GM23338 (cell line): ENCODE measurements at regions not wholly inside any gene's neighbourhood (a gene's known extent, or its start where the extent isn't known, plus 50 kb on each side); places are given as distances from the start of the nearest gene placed in this dataset.

ENCODE experiments used
- ATAC-seq: fragments of 200-7000 bp; cut with Tn5 transposase; 3 replicates; pipeline ENCODE4 v1.9.1; 2020
- DNase-seq: peaks from one replicate; pipeline ENCODE4 v3.0.0-alpha.2; 2015; ENCODE audit warnings: low spot score
- H2AFZ ChIP-seq: fragments of 200-600 bp; sonication (generic); 2 replicates; pipeline ENCODE4 v1.8.0; 2016; ENCODE audit warnings: antibody characterized with exemption, mild to moderate bottlenecking, moderate library complexity
- H3F3A ChIP-seq: fragments of 200-600 bp; sonication (generic); replicated peaks from 2 replicates; pipeline ENCODE4 v1.8.0; 2017; ENCODE audit warnings: antibody characterized with exemption, mixed run types, low read depth
- H3K27ac ChIP-seq: fragments of 200-600 bp; sonication (generic); 2 replicates; pipeline ENCODE4 v1.6.1; 2016; ENCODE audit warnings: low read depth
- H3K27me3 ChIP-seq: fragments of 200-600 bp; sonication (generic); 2 replicates; pipeline ENCODE4 v1.8.0; 2016; ENCODE audit warnings: mild to moderate bottlenecking, mixed run types, moderate library complexity; ENCODE audit not compliant: insufficient read depth
- H3K36me3 ChIP-seq: fragments of 200-600 bp; sonication (generic); 2 replicates; pipeline ENCODE4 v1.8.0; 2016; ENCODE audit warnings: mild to moderate bottlenecking; ENCODE audit not compliant: insufficient read depth
- H3K4me1 ChIP-seq: fragments of 200-600 bp; sonication (generic); 2 replicates; pipeline ENCODE4 v1.8.0; 2016; ENCODE audit warnings: mild to moderate bottlenecking, moderate library complexity; ENCODE audit not compliant: insufficient read depth
- H3K4me2 ChIP-seq: fragments of 200-600 bp; sonication (generic); 2 replicates; pipeline ENCODE4 v1.7.1; 2017; ENCODE audit warnings: mixed run types
- H3K4me3 ChIP-seq: fragments of 200-600 bp; sonication (generic); 2 replicates; pipeline ENCODE4 v1.6.1; 2016; ENCODE audit warnings: mixed run types
- H3K79me2 ChIP-seq: fragments of 200-600 bp; sonication (generic); replicated peaks from 2 replicates; pipeline ENCODE4 v1.8.0; 2017; ENCODE audit warnings: mild to moderate bottlenecking; ENCODE audit not compliant: insufficient read depth
- H3K9me2 ChIP-seq: fragments of 200-600 bp; sonication (generic); 2 replicates; pipeline ENCODE4 v1.8.0; 2017; ENCODE audit not compliant: insufficient read depth
- H4K20me1 ChIP-seq: fragments of 200-600 bp; sonication (generic); replicated peaks from 2 replicates; pipeline ENCODE4 v1.8.0; 2017; ENCODE audit warnings: mild to moderate bottlenecking; ENCODE audit not compliant: insufficient read depth
- H3K27ac Mint-ChIP-seq: 2 replicates; pipeline ENCODE4 v1.8.0; 2020; ENCODE audit warnings: inconsistent platforms, mild to moderate bottlenecking, moderate library complexity, mixed read lengths
- H3K27me3 Mint-ChIP-seq: 3 replicates; pipeline ENCODE4 v1.8.0; 2022; ENCODE audit warnings: low read depth, mild to moderate bottlenecking, moderate library complexity, mixed read lengths, inconsistent platforms; ENCODE audit not compliant: insufficient read depth, poor library complexity
- H3K36me3 Mint-ChIP-seq: 3 replicates; pipeline ENCODE4 v1.8.0; 2021; ENCODE audit warnings: low read depth, mild to moderate bottlenecking, inconsistent platforms, moderate library complexity, mixed read lengths
- H3K4me1 Mint-ChIP-seq: 3 replicates; pipeline ENCODE4 v1.8.0; 2020; ENCODE audit warnings: mild to moderate bottlenecking, inconsistent platforms, mixed read lengths
- H3K4me3 Mint-ChIP-seq: 3 replicates; pipeline ENCODE4 v1.8.0; 2021; ENCODE audit warnings: moderate library complexity, mild to moderate bottlenecking, inconsistent platforms, mixed read lengths
- H3K9me3 Mint-ChIP-seq: 3 replicates; pipeline ENCODE4 v1.8.0; 2020; ENCODE audit warnings: moderate library complexity, mild to moderate bottlenecking, inconsistent platforms, mixed read lengths
- CREB1 ChIP-seq: fragments of 250-450 bp; sonication (Bioruptor Pico); IDR thresholded peaks from 2 replicates; pipeline ENCODE4 v1.5.0; 2020; ENCODE audit warnings: low read depth, mild to moderate bottlenecking, moderate library complexity
- CTCF ChIP-seq, 2 experiments: fragments of 200-600 bp in 1 of 2; sonication (generic) in 1 of 2; conservative IDR thresholded peaks; 2 replicates each; pipeline versions ENCODE4 v1.5.1 to v1.6.1; 2016 to 2017; ENCODE audit warnings: antibody characterized with exemption in 2 of 2, low read depth in 2 of 2, mild to moderate bottlenecking in 2 of 2, moderate library complexity in 1 of 2
- ETS1 ChIP-seq: IDR thresholded peaks from 2 replicates; pipeline ENCODE4 v1.6.1; 2016; ENCODE audit warnings: antibody characterized with exemption
- EZH2 ChIP-seq: fragments of 200-600 bp; sonication (generic); IDR thresholded peaks from one replicate; pipeline ENCODE4 v1.8.0; 2017; ENCODE audit warnings: antibody characterized with exemption, mild to moderate bottlenecking, low read depth; ENCODE audit not compliant: unreplicated experiment
- EZH2phosphoT487 ChIP-seq: fragments of 200-600 bp; sonication (generic); IDR thresholded peaks from one replicate; pipeline ENCODE4 v1.8.1; 2018; ENCODE audit warnings: antibody characterized with exemption; ENCODE audit not compliant: unreplicated experiment
- JUNB ChIP-seq: IDR thresholded peaks from one replicate; pipeline ENCODE4 v1.6.1; 2016; ENCODE audit warnings: antibody characterized with exemption; ENCODE audit not compliant: unreplicated experiment
- NANOG ChIP-seq: IDR thresholded peaks from 2 replicates; pipeline ENCODE4 v1.6.1; 2016; ENCODE audit warnings: antibody characterized with exemption, borderline replicate concordance
- POLR2AphosphoS5 ChIP-seq: IDR thresholded peaks from 2 replicates; pipeline ENCODE4 v1.6.1; 2016; ENCODE audit warnings: antibody characterized with exemption, low read depth
- REST ChIP-seq: IDR thresholded peaks from one replicate; pipeline ENCODE4 v1.6.1; 2018; ENCODE audit warnings: antibody characterized with exemption; ENCODE audit not compliant: unreplicated experiment
- ZNF114 ChIP-seq: fragments of 250-450 bp; sonication (Bioruptor Pico); IDR thresholded peaks from 2 replicates; pipeline ENCODE4 v1.5.0; 2020; ENCODE audit warnings: mild to moderate bottlenecking, moderate library complexity

GRCh38 chr4:89368861-89369260, 61.3 kb upstream of the GPRIN3 start:
- no peaks in the 10 kb centered on the region for H3F3A ChIP-seq

GRCh38 chr4:89365776-89366175, 58.2 kb upstream of the GPRIN3 start:
- no peak for ATAC-seq
- Histone ChIP-seq H3F3A (no peaks in the 10 kb centered on the region), H3K79me2 (no peaks in the 10 kb centered on the region), H2AFZ (no peak overlapping the region), H4K20me1 (no peaks in the 10 kb centered on the region), H3K4me2 (no peak overlapping the region), H3K27ac (no peak overlapping the region), H3K27me3 (no peaks in the 10 kb centered on the region), H3K9me2 (0 out of 2 replicates have a peak, but pooled peaks cover 13% of the 10 kb centered on the region), H3K36me3 (no peaks in the 10 kb centered on the region), H3K4me3 (no peak overlapping the region), H3K4me1 (no peaks in the 10 kb centered on the region)
- Mint-ChIP-seq H3K27ac (no peak overlapping the region), H3K36me3 (no peaks in the 10 kb centered on the region), H3K4me3 (no peak overlapping the region), H3K4me1 (no peaks in the 10 kb centered on the region; the same call in 2 of the 3 replicates), H3K27me3 (no peaks in the 10 kb centered on the region), H3K9me3 (no peaks in the 10 kb centered on the region)
- DNase-seq, result no peak
- no peak for TF ChIP-seq CREB1

More at GRCh38 chr4:89368861-89369260, 61.3 kb upstream of the GPRIN3 start:
- Histone ChIP-seq H3K36me3 (no peaks in the 10 kb centered on the region), H3K4me2 (no peak overlapping the region), H3K27me3 (no peaks in the 10 kb centered on the region), H3K4me1 (0 out of 2 replicates have a peak, but pooled peaks cover 4% of the 10 kb centered on the region), H3K27ac (no peak overlapping the region), H4K20me1 (no peaks in the 10 kb centered on the region), H2AFZ (peak overlapping the region; percentile 63; the same call in 1 of the 2 replicates), H3K79me2 (no peaks in the 10 kb centered on the region), H3K9me2 (0 out of 2 replicates have a peak, but pooled peaks cover 13% of the 10 kb centered on the region), H3K4me3 (no peak overlapping the region)
- Mint-ChIP-seq H3K36me3 (no peaks in the 10 kb centered on the region), H3K27ac (no peak overlapping the region), H3K4me1 (no peaks in the 10 kb centered on the region; the same call in 1 of the 3 replicates), H3K4me3 (no peak overlapping the region), H3K9me3 (no peaks in the 10 kb centered on the region), H3K27me3 (no peaks in the 10 kb centered on the region)
- ATAC-seq (no peak), DNase-seq (no peak)
- TF ChIP-seq REST (no peak), CREB1 (no peak)

GRCh38 chr4:89365375-89365774, 57.8 kb upstream of the GPRIN3 start:
- Histone ChIP-seq H3K4me3 (no peak overlapping the region), H4K20me1 (no peaks in the 10 kb centered on the region), H3K27me3 (no peaks in the 10 kb centered on the region), H3K79me2 (no peaks in the 10 kb centered on the region), H3K4me2 (no peak overlapping the region), H2AFZ (no peak overlapping the region), H3K27ac (no peak overlapping the region), H3F3A (no peaks in the 10 kb centered on the region), H3K36me3 (no peaks in the 10 kb centered on the region), H3K9me2 (0 out of 2 replicates have a peak, but pooled peaks cover 13% of the 10 kb centered on the region), H3K4me1 (no peaks in the 10 kb centered on the region)
- DNase-seq (no peak), ATAC-seq (no peak)
- H3K4me1 Mint-ChIP-seq, result no peaks in the 10 kb centered on the region; the same call in 2 of the 3 replicates
- no peak overlapping the region for H3K4me3 Mint-ChIP-seq
- H3K27ac Mint-ChIP-seq, result no peak overlapping the region
- no peaks in the 10 kb centered on the region for H3K9me3 Mint-ChIP-seq
- H3K36me3 Mint-ChIP-seq, result no peaks in the 10 kb centered on the region
- H3K27me3 Mint-ChIP-seq, result no peaks in the 10 kb centered on the region
- no peak for TF ChIP-seq NANOG
- TF ChIP-seq CTCF (conservative IDR thresholded peaks at IDR 0.05; ENCODE audit: low read depth in 2 of 2), result no peak
- no peak for TF ChIP-seq JUNB
- no peak for TF ChIP-seq EZH2
- no peak for TF ChIP-seq ETS1
- TF ChIP-seq POLR2AphosphoS5, result no peak
- TF ChIP-seq ZNF114 (CRISPR knock-in tag), result no peak
- TF ChIP-seq EZH2phosphoT487, result no peak
- no peak for TF ChIP-seq CREB1
